HG02763 (cell line): ENCODE measurements at regions not wholly inside any gene's neighbourhood (a gene's known extent, or its start where the extent isn't known, plus 50 kb on each side); places are given as distances from the start of the nearest gene placed in this dataset.
A peak's percentile ranks its signal among the peaks of the same experiment; 100 is the strongest.

Experiments used
- ATAC-seq: cut with Tn5 transposase; IDR thresholded peaks from one replicate; pipeline ENCODE4 v1.9.1; 2021; ENCODE audit warnings: mild to moderate bottlenecking, moderate library complexity; ENCODE audit not compliant: unreplicated experiment

GRCh38 chr9:106724566-106724965 lies 138.4 kb upstream of the ZNF462 start:
- no peak for ATAC-seq

GRCh38 chr9:106726070-106726815 lies 136.7 kb upstream of the ZNF462 start:
- no peak for ATAC-seq

DNA sequence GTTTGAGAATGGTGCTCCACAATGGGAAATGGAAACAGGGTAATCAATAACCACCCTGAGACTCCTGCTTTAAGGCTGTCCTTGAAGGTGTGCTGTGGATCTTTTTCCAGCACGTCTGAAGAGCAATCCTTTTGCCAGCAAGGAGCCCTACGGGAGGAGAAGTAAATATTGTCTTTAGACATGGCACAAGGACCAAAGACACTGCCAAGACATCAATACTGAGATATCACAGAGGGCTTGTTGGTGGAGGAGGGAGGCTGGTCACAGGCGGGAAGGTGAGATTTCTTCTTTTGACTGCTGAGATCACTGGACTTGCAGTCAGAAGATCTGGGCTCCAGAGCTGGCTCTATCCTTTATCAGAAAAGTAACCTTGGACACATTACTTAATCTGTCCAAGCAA lies 135.0 kb upstream of the ZNF462 start:
- no peak for ATAC-seq

DNA sequence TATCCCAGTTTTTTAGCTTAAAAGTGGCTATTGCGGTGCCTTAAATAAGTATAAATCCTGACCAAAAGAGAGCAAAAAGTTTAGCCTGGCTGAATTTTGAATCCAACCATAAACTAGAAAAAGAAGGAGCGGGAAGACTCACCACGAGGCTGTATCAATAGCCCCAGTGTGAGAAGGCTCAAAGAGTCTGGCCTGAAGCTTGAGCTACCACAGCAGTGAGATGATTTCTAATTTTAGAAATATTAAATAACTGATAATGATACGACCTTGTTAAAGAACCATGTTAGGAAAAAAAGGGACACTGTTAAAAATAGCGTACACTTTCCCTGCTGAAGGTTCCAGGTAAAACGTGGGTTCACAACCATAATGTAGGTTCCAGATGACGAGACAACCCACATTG lies 134.1 kb upstream of the ZNF462 start:
- ATAC-seq, result no peak

DNA sequence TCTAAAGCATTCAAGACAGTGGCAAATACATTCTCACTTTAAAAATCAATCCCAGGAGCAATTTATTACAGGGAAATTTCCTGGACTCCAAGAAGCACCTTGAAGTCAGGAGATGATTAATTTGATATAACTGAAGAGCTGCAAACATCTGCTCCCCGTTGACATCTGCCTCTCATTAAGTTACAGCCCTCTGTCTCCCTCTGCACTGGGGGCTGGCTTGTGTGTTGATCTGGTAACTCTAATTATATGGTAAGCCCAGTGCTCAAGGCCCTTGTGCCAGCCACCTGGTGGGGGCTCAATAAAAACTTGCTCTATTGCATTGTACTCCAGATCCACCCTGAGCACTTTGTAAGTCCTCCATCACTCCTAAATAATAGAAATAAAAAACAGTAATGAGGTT lies 131.1 kb upstream of the ZNF462 start:
- no peak for ATAC-seq

DNA sequence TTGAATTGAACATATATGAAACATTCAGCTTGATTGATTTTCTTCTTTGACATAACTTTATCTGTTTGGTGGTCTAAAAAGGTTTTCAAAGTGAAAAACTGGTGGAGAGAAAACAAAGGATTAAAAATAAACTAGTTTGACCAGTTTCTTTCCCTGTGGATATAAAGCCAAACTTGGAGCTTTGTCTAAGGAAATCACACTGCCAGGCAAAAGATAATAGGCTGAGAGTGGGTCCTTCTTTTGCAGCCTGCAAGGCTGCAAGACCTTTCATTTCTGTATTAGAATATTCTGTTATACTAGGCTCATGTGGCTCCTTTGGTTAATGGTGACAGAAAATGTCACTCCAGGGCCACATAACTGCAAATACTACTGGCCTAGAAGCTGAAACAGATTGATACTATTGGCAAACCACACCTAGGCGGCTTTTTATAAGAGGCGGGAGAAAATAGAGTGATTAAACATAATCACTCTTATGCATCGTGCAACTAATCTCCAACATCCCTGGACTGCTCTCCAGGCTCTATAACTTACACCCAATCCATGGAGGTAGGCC lies 129.1 kb upstream of the ZNF462 start:
- no peak for ATAC-seq

DNA sequence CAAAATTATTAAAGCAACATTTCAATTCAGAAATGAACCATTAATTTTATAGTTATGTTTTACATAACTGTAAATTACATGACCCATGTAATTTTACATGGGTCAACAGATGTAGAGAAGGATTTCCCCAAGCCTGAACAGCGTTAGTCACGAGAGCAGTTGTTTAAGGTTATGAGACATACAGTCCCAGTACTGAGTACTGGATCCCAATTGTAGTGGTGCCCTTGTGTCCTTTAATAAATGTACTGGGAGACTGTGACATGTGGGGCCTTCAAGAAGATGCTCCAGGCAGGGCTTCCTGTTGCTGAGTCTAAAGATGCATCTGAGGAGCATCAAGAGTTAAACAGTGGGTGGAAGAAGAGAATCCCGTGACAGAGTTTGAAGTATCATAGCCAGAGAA lies 125.5 kb upstream of the ZNF462 start:
- ATAC-seq, result no peak

GRCh38 chr9:106738109-106738508 lies 124.9 kb upstream of the ZNF462 start:
- ATAC-seq, result no peak

DNA sequence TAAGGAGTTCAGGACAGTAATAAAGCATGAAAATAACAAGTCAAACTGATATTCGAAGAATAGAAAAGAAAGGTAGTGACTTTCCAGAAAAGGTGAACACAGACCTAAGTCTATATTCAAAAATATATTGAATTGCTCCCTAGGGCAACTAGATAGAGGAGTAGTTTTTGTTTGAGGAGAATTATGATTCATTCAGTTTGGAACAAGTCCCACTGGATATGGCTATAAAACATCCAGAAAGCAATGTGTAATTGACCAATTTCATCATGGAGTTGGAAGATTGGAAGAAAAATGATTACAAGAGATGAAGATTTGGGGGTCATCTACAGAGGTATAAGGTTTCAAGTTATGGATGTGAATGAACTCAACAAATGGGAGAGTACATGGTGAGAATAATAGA lies 117.5 kb upstream of the ZNF462 start:
- ATAC-seq, result no peak

DNA sequence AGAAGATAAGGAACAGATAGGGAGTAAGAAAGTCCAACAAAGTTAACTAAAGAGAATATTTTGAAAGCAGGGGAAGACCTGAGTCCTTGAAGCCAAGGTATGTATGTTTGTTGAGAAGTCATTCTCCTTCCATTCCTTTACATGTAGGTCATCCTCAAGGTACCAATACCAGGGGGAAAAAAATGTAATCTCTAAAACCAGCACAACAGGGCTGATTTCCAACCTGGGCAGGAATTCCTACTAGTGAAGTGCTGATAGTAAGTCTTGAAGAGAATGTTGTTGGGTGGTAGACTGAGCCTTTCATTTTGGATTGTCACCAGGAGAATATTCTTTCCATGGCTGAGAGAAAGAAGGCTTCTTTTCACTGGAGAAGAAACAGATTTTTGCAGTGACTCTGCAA lies 117.1 kb upstream of the ZNF462 start:
- ATAC-seq, result no peak

DNA sequence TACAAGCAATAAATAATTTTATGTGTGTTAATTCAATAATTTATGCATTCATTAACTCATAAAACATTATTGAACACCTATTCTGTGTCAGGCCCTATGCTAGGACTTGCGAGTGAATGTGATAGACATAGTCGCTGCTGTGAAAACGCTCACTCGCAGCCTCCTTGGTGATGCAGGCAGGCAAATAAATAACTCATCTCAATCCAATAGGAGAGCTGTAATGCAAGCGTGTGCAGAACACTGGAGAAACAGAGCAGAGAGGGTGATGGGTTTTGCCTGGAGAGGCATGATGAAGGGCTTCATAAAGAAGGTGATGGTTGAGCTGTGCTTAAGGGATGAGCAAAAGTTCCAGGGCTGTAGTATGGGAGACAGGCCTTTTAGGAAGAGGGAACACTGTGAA lies 111.3 kb upstream of the ZNF462 start:
- ATAC-seq, result no peak

GRCh38 chr9:106752581-106752980 lies 110.4 kb upstream of the ZNF462 start:
- ATAC-seq, result no peak

GRCh38 chr9:106753155-106753671 lies 109.8 kb upstream of the ZNF462 start:
- ATAC-seq, result peak; percentile 89

DNA sequence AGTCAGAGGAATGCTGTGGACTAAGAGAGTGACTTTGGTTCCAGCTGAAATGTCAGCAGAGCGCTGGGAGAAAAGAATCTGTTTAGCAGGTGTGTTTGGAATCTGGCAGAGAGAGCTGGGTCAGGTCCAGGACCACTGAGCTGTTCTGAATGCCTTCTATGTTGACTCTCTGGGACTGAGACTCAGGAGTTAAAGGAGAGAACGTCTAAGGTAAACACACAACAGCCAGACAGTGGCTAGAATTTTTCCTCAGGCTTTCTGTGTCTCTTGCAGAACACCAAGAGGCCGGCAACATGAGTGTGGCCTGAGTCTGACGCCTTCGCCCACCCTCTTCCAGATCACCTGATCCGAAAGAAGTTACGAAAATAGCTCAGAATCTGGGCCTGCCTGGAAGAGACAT lies 107.2 kb upstream of the ZNF462 start:
- ATAC-seq, result no peak

- ATAC-seq, result no peak
Measured at GRCh38 chr9:106757514-106757913, 105.5 kb upstream of the ZNF462 start.

DNA sequence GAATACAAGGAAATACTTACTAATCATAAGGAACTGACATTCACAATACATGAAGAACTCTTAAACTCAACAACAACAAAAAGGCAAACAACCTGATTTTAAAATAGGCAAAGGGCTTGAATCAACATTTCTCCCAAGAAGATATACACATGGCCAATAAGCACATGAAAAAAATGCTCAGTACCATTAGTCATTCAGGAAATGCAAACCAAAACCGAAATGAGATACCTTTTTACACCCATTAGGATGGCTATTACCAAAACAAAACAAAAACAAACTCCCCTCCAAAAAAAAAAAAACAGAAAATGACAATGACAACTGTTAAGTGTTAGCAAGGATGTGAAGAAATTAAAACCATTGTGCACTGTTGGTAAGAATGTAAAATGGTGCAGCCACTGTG lies 104.1 kb upstream of the ZNF462 start:
- peak; percentile 91 for ATAC-seq

DNA sequence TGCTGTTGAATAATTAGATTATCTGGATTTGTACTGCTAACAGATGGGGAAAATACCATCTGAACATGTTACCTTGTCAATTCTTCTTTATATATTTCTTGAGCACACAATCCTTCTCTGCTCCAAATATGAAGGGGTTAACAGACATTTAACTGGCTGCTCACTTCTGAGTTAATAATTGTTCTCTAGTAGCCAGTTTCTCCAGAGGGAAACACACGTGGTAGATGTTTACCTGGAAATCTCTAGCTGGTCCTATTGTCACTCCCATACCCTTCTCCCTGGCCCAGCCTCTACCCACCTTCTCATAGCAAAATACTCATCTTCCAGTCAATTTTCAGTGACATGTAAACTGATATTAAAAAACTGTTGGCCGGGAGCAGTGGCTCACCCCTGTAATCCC lies 101.5 kb upstream of the ZNF462 start:
- ATAC-seq, result no peak

GRCh38 chr9:106766616-106767015 lies 96.3 kb upstream of the ZNF462 start:
- no peak for ATAC-seq

- no peak for ATAC-seq
Measured at GRCh38 chr9:106769331-106769730, 93.6 kb upstream of the ZNF462 start.

- no peak for ATAC-seq
Measured at GRCh38 chr9:106771608-106772007, 91.4 kb upstream of the ZNF462 start.

DNA sequence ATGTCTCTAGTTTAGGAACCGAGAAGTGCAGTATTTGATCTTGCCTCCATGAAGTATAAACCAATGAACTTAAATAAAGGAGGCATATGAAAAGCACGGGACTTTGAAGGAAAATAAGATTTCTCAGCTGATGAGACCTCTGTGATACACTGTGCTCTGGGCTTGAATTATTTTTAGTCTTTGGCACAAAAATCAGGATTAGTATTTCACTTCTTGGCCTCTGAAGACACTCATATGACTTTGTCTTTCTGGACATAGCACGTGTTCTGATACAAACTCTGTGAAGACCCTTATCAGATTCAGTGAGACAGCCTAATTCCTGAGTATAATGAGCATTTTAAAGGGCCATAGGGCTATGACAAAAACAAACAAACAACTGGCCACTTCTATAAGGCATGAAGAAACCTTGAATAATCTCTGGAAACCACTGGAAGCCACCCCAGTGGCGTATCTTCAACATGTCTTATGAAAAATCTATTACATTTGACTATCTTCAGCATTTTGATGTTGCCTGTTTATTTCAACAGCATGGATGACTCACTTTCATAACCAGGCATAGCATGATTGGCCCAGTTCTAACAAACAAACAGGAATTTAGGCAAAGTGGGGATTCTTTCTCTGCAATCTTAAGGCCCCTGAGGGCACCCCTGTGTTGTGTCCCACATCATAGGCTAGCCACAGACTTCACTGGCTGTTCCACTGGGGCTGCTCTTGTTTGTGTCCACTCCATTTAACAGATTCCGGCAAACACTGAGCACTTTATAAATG lies 90.3 kb upstream of the ZNF462 start:
- no peak for ATAC-seq

DNA sequence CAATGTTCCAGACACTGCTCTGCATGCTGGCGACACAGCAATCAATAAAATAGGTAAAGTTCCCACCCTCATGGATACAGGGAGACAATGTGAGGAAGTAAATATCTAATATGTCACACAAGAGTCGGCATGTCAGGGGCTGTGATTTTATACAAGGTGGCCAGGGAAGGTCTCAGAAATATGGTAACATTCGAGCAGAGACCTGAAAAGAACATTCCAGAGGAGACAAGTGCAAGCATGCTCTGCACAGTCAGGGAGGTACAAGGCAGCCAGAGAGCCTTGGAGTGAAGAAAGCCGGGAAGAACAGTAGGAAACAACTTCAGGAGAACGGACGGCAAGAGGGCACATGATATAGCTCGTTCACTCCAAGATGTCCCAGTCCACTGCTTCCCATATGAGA lies 89.2 kb upstream of the ZNF462 start:
- ATAC-seq, result no peak
